ENCODE measurements at regions not wholly inside any gene's neighbourhood (a gene's known extent, or its start where the extent isn't known, plus 50 kb on each side); places are given as distances from the start of the nearest gene placed in this dataset.

DNA sequence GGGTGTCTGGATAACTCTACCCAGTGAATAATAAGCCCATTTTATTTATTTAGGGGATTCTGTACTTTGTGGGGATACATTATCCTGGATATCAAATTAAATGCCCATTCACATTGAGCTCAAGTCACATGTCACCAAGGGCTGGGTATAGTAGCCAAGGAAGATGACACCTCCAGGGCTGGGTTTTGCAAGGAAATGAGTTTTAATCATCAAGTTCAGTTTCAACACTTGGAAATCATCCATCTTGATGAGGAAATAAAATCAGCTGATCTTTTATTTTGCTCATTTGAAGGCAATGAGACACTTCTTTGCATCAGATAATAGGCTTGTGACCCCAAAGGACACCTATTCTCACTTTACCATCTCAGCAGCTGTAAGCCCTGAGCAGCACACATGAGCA is 80.0 kb upstream of the TNR start:
- TF ChIP-seq, protein P1, sequence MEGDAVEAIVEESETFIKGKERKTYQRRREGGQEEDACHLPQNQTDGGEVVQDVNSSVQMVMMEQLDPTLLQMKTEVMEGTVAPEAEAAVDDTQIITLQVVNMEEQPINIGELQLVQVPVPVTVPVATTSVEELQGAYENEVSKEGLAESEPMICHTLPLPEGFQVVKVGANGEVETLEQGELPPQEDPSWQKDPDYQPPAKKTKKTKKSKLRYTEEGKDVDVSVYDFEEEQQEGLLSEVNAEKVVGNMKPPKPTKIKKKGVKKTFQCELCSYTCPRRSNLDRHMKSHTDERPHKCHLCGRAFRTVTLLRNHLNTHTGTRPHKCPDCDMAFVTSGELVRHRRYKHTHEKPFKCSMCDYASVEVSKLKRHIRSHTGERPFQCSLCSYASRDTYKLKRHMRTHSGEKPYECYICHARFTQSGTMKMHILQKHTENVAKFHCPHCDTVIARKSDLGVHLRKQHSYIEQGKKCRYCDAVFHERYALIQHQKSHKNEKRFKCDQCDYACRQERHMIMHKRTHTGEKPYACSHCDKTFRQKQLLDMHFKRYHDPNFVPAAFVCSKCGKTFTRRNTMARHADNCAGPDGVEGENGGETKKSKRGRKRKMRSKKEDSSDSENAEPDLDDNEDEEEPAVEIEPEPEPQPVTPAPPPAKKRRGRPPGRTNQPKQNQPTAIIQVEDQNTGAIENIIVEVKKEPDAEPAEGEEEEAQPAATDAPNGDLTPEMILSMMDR (IDR thresholded peaks at IDR 0.05) = no peak
- TF ChIP-seq POLR2A (IDR thresholded peaks at IDR 0.05) = no peak
- TF ChIP-seq POLR2AphosphoS5 (IDR thresholded peaks at IDR 0.05) = no peak
- no peak for TF ChIP-seq EP300 (IDR thresholded peaks at IDR 0.05; ENCODE audit: low read depth)
